ENCODE measurements at regions not wholly inside any gene's neighbourhood (a gene's known extent, or its start where the extent isn't known, plus 50 kb on each side); places are given as distances from the start of the nearest gene placed in this dataset.

DNA sequence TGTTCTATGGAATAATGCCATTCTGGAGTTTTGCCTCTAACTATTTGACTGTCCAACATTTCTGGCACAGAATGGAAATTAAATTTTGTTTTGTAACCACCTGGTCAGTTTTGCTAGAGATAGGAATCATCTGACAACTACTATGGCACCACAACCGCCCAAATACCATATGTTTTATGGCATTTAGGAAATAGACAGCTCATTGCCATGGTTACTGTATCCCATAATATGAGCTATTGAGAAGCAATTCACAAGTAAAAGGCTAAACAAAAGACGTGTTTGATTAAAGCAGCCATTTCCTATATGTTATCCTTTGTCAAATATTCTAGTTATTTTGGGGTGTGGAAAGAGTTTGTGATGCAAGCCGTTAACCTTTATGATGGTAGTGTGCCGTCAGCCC lies 1105.3 kb upstream of the LCORL start:
- TF ChIP-seq, protein P1, sequence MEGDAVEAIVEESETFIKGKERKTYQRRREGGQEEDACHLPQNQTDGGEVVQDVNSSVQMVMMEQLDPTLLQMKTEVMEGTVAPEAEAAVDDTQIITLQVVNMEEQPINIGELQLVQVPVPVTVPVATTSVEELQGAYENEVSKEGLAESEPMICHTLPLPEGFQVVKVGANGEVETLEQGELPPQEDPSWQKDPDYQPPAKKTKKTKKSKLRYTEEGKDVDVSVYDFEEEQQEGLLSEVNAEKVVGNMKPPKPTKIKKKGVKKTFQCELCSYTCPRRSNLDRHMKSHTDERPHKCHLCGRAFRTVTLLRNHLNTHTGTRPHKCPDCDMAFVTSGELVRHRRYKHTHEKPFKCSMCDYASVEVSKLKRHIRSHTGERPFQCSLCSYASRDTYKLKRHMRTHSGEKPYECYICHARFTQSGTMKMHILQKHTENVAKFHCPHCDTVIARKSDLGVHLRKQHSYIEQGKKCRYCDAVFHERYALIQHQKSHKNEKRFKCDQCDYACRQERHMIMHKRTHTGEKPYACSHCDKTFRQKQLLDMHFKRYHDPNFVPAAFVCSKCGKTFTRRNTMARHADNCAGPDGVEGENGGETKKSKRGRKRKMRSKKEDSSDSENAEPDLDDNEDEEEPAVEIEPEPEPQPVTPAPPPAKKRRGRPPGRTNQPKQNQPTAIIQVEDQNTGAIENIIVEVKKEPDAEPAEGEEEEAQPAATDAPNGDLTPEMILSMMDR (IDR thresholded peaks at IDR 0.05) = no peak
- TF ChIP-seq POLR2A (IDR thresholded peaks at IDR 0.05) = no peak
- no peak for TF ChIP-seq POLR2AphosphoS5 (IDR thresholded peaks at IDR 0.05)
